ENCODE measurements at regions not wholly inside any gene's neighbourhood (a gene's known extent, or its start where the extent isn't known, plus 50 kb on each side); places are given as distances from the start of the nearest gene placed in this dataset.
A peak's percentile ranks its signal among the peaks of the same experiment; 100 is the strongest.

GRCh38 chr15:79373113-79373512 lies 59.0 kb upstream of the MINAR1 start:
- H3K4me1 Mint-ChIP-seq = no peaks in the 10 kb centered on the region
- no peak overlapping the region for H3K27ac Mint-ChIP-seq
- ATAC-seq (no peak), DNase-seq (ENCODE audit: low spot score in 2 of 2) (no peak)
- H3K9me3 Mint-ChIP-seq = no peaks in the 10 kb centered on the region
- H3K36me3 Mint-ChIP-seq = no peaks in the 10 kb centered on the region
- no peak overlapping the region for H3K4me3 Mint-ChIP-seq

- no peak overlapping the region for H3K27ac Mint-ChIP-seq
- no peaks in the 10 kb centered on the region for H3K9me3 Mint-ChIP-seq
- no peaks in the 10 kb centered on the region for H3K36me3 Mint-ChIP-seq
- DNase-seq (ENCODE audit: low spot score in 2 of 2) (no peak), ATAC-seq (no peak)
- peaks cover 6% of the 10 kb centered on the region for H3K4me1 Mint-ChIP-seq
- no peak overlapping the region for H3K4me3 Mint-ChIP-seq
Observed at GRCh38 chr15:79373728-79374127, 58.4 kb upstream of the MINAR1 start.

- peaks cover 6% of the 10 kb centered on the region for H3K4me1 Mint-ChIP-seq
- no peak overlapping the region for H3K4me3 Mint-ChIP-seq
- no peak for DNase-seq (ENCODE audit: low spot score in 2 of 2)
Observed at GRCh38 chr15:79376383-79376782, 55.8 kb upstream of the MINAR1 start.

GRCh38 chr15:79378394-79379109 lies 53.6 kb upstream of the MINAR1 start:
- DNase-seq (ENCODE audit: low spot score in 2 of 2) (no peak), ATAC-seq (no peak)
- Mint-ChIP-seq H3K36me3 (no peaks in the 10 kb centered on the region), H3K4me1 (peaks cover 6% of the 10 kb centered on the region), H3K4me3 (no peak overlapping the region), H3K9me3 (no peaks in the 10 kb centered on the region), H3K27ac (no peak overlapping the region)

More at GRCh38 chr15:79376383-79376782, 55.8 kb upstream of the MINAR1 start:
- Mint-ChIP-seq H3K36me3 (no peaks in the 10 kb centered on the region), H3K9me3 (no peaks in the 10 kb centered on the region), H3K27ac (no peak overlapping the region)
- ATAC-seq = no peak

GRCh38 chr15:79380755-79381497 lies 51.2 kb upstream of the MINAR1 start:
- DNase-seq (ENCODE audit: low spot score in 2 of 2) (peak; percentile 65 to 82), ATAC-seq (peak; percentile 90)
- no peak overlapping the region for H3K4me3 Mint-ChIP-seq
- peaks cover 6% of the 10 kb centered on the region for H3K4me1 Mint-ChIP-seq
- H3K36me3 Mint-ChIP-seq = no peaks in the 10 kb centered on the region
- H3K9me3 Mint-ChIP-seq = no peaks in the 10 kb centered on the region
- H3K27ac Mint-ChIP-seq = no peak overlapping the region

- ATAC-seq (no peak), DNase-seq (ENCODE audit: low spot score in 2 of 2) (no peak)
- no peak overlapping the region for H3K4me3 Mint-ChIP-seq
- no peaks in the 10 kb centered on the region for H3K9me3 Mint-ChIP-seq
- peaks cover 6% of the 10 kb centered on the region for H3K4me1 Mint-ChIP-seq
- H3K27ac Mint-ChIP-seq = no peak overlapping the region
- H3K36me3 Mint-ChIP-seq = no peaks in the 10 kb centered on the region
Observed at GRCh38 chr15:79381593-79381992, 50.5 kb upstream of the MINAR1 start.
